HCT116 (cell line): ENCODE measurements at regions not wholly inside any gene's neighbourhood (a gene's known extent, or its start where the extent isn't known, plus 50 kb on each side); places are given as distances from the start of the nearest gene placed in this dataset.

Experiments
- ATAC-seq: fragments of 200-7000 bp; cut with Tn5 transposase; 2 replicates; pipeline ENCODE4 v1.9.1; 2020; ENCODE audit warnings: mild to moderate bottlenecking, moderate library complexity
- BruUV-seq: library from RNA; stranded (reverse); fragments of 400-500 nt; replicated peaks from 2 replicates; lab custom pipeline; 2021; lab: Mats Ljungman, UMichigan
- CTCF ChIA-PET: fragments of 300-600 bp; sonication (Branson Sonifier 250); formaldehyde crosslinking; loops from one replicate; lab custom pipeline; 2021; ENCODE audit warnings: antibody characterized with exemption; lab: Charles Lee
- POLR2A ChIA-PET: fragments of 300-600, 350-600 bp; sonication (Branson Sonifier 250); formaldehyde crosslinking; loops from one replicate; lab custom pipeline; 2021; ENCODE audit warnings: antibody characterized with exemption; lab: Charles Lee
- RAD21 ChIA-PET, 2 experiments: fragments of 300-600 bp; sonication (Branson Sonifier 250); formaldehyde crosslinking; loops; one replicate each; lab custom pipeline; 2023; ENCODE audit warnings: low total read pairs in 2 of 2; ENCODE audit not compliant: uncharacterized antibody in 2 of 2, unreplicated experiment in 2 of 2, low non-redundant PET in 1 of 2; lab: Charles Lee
- DNase-seq: peaks from one replicate; pipeline ENCODE4 v3.0.0-alpha.2; 2010; ENCODE audit warnings: low read depth, low spot score
- H2AFZ ChIP-seq: fragments of 200-600 bp; shearing (Covaris generic), sonication (generic); 2 replicates; pipeline ENCODE4 v1.6.1; 2017; ENCODE audit warnings: low read depth, mixed run types, mixed read lengths, antibody characterized with exemption, low read length; ENCODE audit not compliant: poor library complexity, severe bottlenecking
- H3K27ac ChIP-seq: 2 replicates; pipeline ENCODE4 v1.5.1; 2012; ENCODE audit warnings: low read depth, low read length
- H3K27me3 ChIP-seq: fragments of 200-600 bp; sonication (generic); 2 replicates; pipeline ENCODE4 v1.6.1; 2016; ENCODE audit warnings: mixed run types, low read length, mixed read lengths; ENCODE audit not compliant: insufficient read depth
- H3K36me3 ChIP-seq, 2 experiments: fragments of 200-500 bp in 1 of 2; fragments of 200-600 bp in 1 of 2; sonication (Bioruptor generic) in 1 of 2; sonication (generic) in 1 of 2; 2 replicates each; pipeline versions ENCODE4 v1.5.1 to v1.6.1; 2014 to 2016; ENCODE audit warnings: low read length in 2 of 2, inconsistent platforms in 1 of 2, mixed read lengths in 1 of 2, mixed run types in 1 of 2; ENCODE audit not compliant: insufficient read depth in 2 of 2, control insufficient read depth in 1 of 2
- H3K4me1 ChIP-seq, 2 experiments: fragments of 200-600 bp in 1 of 2; sonication (generic) in 1 of 2; 2 replicates each; pipeline versions ENCODE4 v1.5.1 to v1.6.1; 2012 to 2017; ENCODE audit warnings: low read length in 2 of 2, inconsistent platforms in 1 of 2, mild to moderate bottlenecking in 1 of 2, mixed read lengths in 1 of 2, mixed run types in 1 of 2, moderate library complexity in 1 of 2; ENCODE audit not compliant: insufficient read depth in 2 of 2, control insufficient read depth in 1 of 2
- H3K4me2 ChIP-seq: fragments of 200-600 bp; sonication (generic); 2 replicates; pipeline ENCODE4 v1.6.1; 2017; ENCODE audit warnings: mixed run types, low read length, mixed read lengths
- H3K4me3 ChIP-seq, 2 experiments: fragments of 200-600 bp in 1 of 2; sonication (generic) in 1 of 2; replicated peaks in 1 of 2; 2 replicates each; pipeline ENCODE4 v1.5.1; 2011 to 2016; ENCODE audit warnings: low read length in 2 of 2, control low read depth in 1 of 2, low read depth in 1 of 2, mild to moderate bottlenecking in 1 of 2, mixed read lengths in 1 of 2, mixed run types in 1 of 2
- H3K79me2 ChIP-seq: fragments of 200-600 bp; sonication (generic); 2 replicates; pipeline ENCODE4 v1.6.1; 2017; ENCODE audit warnings: mild to moderate bottlenecking, mixed run types, low read length, moderate library complexity, mixed read lengths; ENCODE audit not compliant: insufficient read depth
- H3K9ac ChIP-seq: fragments of 200-600 bp; sonication (generic); 2 replicates; pipeline ENCODE4 v1.6.1; 2016; ENCODE audit warnings: low read length, mixed read lengths
- H3K9me2 ChIP-seq: fragments of 200-600 bp; sonication (generic), shearing (Covaris generic); 2 replicates; pipeline ENCODE4 v1.6.1; 2017; ENCODE audit warnings: mixed run types, mild to moderate bottlenecking, moderate library complexity; ENCODE audit not compliant: insufficient read depth
- H3K9me3 ChIP-seq, 2 experiments: fragments of 200-500 bp in 1 of 2; fragments of 200-600 bp in 1 of 2; sonication (Bioruptor generic) in 1 of 2; sonication (generic) in 1 of 2; 2 replicates each; pipeline ENCODE4 v1.6.1; 2014 to 2017; ENCODE audit warnings: low read length in 2 of 2, mixed read lengths in 2 of 2, inconsistent platforms in 1 of 2, low read depth in 1 of 2, mild to moderate bottlenecking in 1 of 2, mixed run types in 1 of 2, moderate library complexity in 1 of 2; ENCODE audit not compliant: control insufficient read depth in 1 of 2, insufficient read depth in 1 of 2
- H4K20me1 ChIP-seq: fragments of 200-600 bp; sonication (generic), shearing (Covaris generic); 2 replicates; pipeline ENCODE4 v1.6.1; 2017; ENCODE audit warnings: mixed run types, mild to moderate bottlenecking, moderate library complexity; ENCODE audit not compliant: insufficient read depth
- ATF3 ChIP-seq: IDR thresholded peaks from 2 replicates; pipeline ENCODE4 v1.6.1; 2012
- CEBPB ChIP-seq: IDR thresholded peaks from 2 replicates; pipeline ENCODE4 v1.6.1; 2012; ENCODE audit warnings: low read depth
- CTCF ChIP-seq, 3 experiments: fragments of 200-600 bp in 1 of 3; sonication (generic) in 1 of 3; IDR thresholded peaks in 2 of 3; conservative IDR thresholded peaks in 1 of 3; 2 replicates each; pipeline ENCODE4 v1.5.1; 2012 to 2017; ENCODE audit warnings: low read depth in 2 of 3, low read length in 2 of 3, antibody characterized with exemption in 1 of 3, borderline replicate concordance in 1 of 3, control low read depth in 1 of 3, mild to moderate bottlenecking in 1 of 3, mixed read lengths in 1 of 3, mixed run types in 1 of 3, moderate library complexity in 1 of 3; ENCODE audit not compliant: insufficient read depth in 1 of 3
- EGR1 ChIP-seq: IDR thresholded peaks from 2 replicates; pipeline ENCODE4 v1.6.1; 2012; ENCODE audit warnings: low read depth
- ELF1 ChIP-seq: IDR thresholded peaks from 2 replicates; pipeline ENCODE4 v1.6.1; 2012; ENCODE audit warnings: low read depth, borderline replicate concordance
- EZH2 ChIP-seq: fragments of 200-600 bp; sonication (generic); IDR thresholded peaks from 2 replicates; pipeline ENCODE4 v1.6.1; 2017; ENCODE audit warnings: antibody characterized with exemption, mixed run types
- EZH2phosphoT487 ChIP-seq: fragments of 200-600 bp; IDR thresholded peaks from 2 replicates; pipeline ENCODE4 v1.6.1; 2018; ENCODE audit warnings: antibody characterized with exemption, borderline replicate concordance
- FOSL1 ChIP-seq: IDR thresholded peaks from 2 replicates; pipeline ENCODE4 v1.6.1; 2012; ENCODE audit warnings: low read depth
- MAX ChIP-seq: IDR thresholded peaks from 2 replicates; pipeline ENCODE4 v1.6.1; 2012
- POLR2A ChIP-seq: IDR thresholded peaks from 2 replicates; pipeline ENCODE4 v1.7.0; 2011; ENCODE audit warnings: borderline replicate concordance; ENCODE audit not compliant: insufficient read depth, insufficient read length; ENCODE audit errors: extremely low read depth
- REST ChIP-seq: IDR thresholded peaks from 2 replicates; pipeline ENCODE4 v1.6.1; 2012; ENCODE audit warnings: low read depth
- SP1 ChIP-seq: IDR thresholded peaks from 2 replicates; pipeline ENCODE4 v1.6.1; 2012; ENCODE audit warnings: low read depth
- SRF ChIP-seq: IDR thresholded peaks from 2 replicates; pipeline ENCODE4 v1.6.1; 2012; ENCODE audit warnings: low read depth
- ZFX ChIP-seq: fragments of 450-650 bp; IDR thresholded peaks from 2 replicates; pipeline ENCODE4 v1.6.1; 2017
- intact Hi-C: fragments of 100-400 bp; cut with micrococcal nuclease; formaldehyde crosslinking; loops from 2 replicates; pipeline ENCODE4 v1.10.0; 2022

GRCh38 chr11:90310210-90310609, 87.4 kb upstream of the CHORDC1 start:
- TF ChIP-seq EGR1 (no peak), CTCF (IDR thresholded peaks at IDR 0.05 in 2 of 3, conservative IDR thresholded peaks at IDR 0.05 in 1 of 3; ENCODE audit: borderline replicate concordance in 1 of 3, insufficient read depth in 1 of 3, low read depth in 2 of 3, low read length in 2 of 3) (no peak), SRF (no peak), EZH2phosphoT487 (no peak)
- Histone ChIP-seq H3K4me1 (no peaks in the 10 kb centered on the region), H3K9me3 (no peaks in the 10 kb centered on the region), H3K4me3 (no peak overlapping the region), H4K20me1 (no peaks in the 10 kb centered on the region), H3K36me3 (no peaks in the 10 kb centered on the region), H2AFZ (no peak overlapping the region), H3K9ac (no peak overlapping the region), H3K27me3 (no peaks in the 10 kb centered on the region), H3K27ac (no peak overlapping the region), H3K79me2 (no peaks in the 10 kb centered on the region), H3K4me2 (no peak overlapping the region), H3K9me2 (no peaks in the 10 kb centered on the region)
- no TSS peak for BruUV-seq
- DNase-seq (no peak), ATAC-seq (no peak)
- intact Hi-C loops, result no loop called here
- RAD21 ChIA-PET, result no interaction called here
- CTCF ChIA-PET, result no interaction called here
- POLR2A ChIA-PET, result no interaction called here

GRCh38 chr11:90309693-90310092, 86.8 kb upstream of the CHORDC1 start:
- DNase-seq (no peak), ATAC-seq (no peak)
- RAD21 ChIA-PET, result no interaction called here
- Histone ChIP-seq H4K20me1 (no peaks in the 10 kb centered on the region), H2AFZ (no peak overlapping the region), H3K4me3 (no peak overlapping the region), H3K79me2 (no peaks in the 10 kb centered on the region), H3K36me3 (no peaks in the 10 kb centered on the region), H3K9ac (no peak overlapping the region), H3K4me1 (no peaks in the 10 kb centered on the region), H3K4me2 (no peak overlapping the region), H3K9me3 (no peaks in the 10 kb centered on the region), H3K27me3 (no peaks in the 10 kb centered on the region), H3K27ac (no peak overlapping the region), H3K9me2 (no peaks in the 10 kb centered on the region)
- CTCF ChIA-PET, result no interaction called here
- POLR2A ChIA-PET, result no interaction called here
- intact Hi-C loops, result no loop called here
- no TSS peak for BruUV-seq
- TF ChIP-seq REST (no peak), CTCF (IDR thresholded peaks at IDR 0.05 in 2 of 3, conservative IDR thresholded peaks at IDR 0.05 in 1 of 3; ENCODE audit: borderline replicate concordance in 1 of 3, insufficient read depth in 1 of 3, low read depth in 2 of 3, low read length in 2 of 3) (no peak), SP1 (no peak), CEBPB (no peak), ELF1 (no peak), ATF3 (no peak), EZH2 (no peak), ZFX (no peak), POLR2A (no peak), MAX (no peak), SRF (no peak), FOSL1 (no peak)
